ENCODE measurements at regions not wholly inside any gene's neighbourhood (a gene's known extent, or its start where the extent isn't known, plus 50 kb on each side); places are given as distances from the start of the nearest gene placed in this dataset.
"Not testable (repeated sequence)": the region's sequence is repeated elsewhere in the genome, so short reads cannot be mapped to it uniquely, and the experiment has no call there.

- H3K4me3 Mint-ChIP-seq; H3K4me1 ChIP-seq (ENCODE audit: control insufficient read depth, insufficient read depth, low read length); H3K27ac ChIP-seq (ENCODE audit: low read length); H3K9me3 Mint-ChIP-seq; H3K9me3 ChIP-seq (ENCODE audit: control insufficient read depth, insufficient read depth, low read length); H3K4me3 ChIP-seq (ENCODE audit: low read length); ATAC-seq; H3K36me3 Mint-ChIP-seq; H3K27ac Mint-ChIP-seq; H3K36me3 ChIP-seq (ENCODE audit: control insufficient read depth, insufficient read depth, low read length); H3K27me3 Mint-ChIP-seq (ENCODE audit: low read depth in 2 of 2); DNase-seq; intact Hi-C loops (cut with micrococcal nuclease); H3K4me1 Mint-ChIP-seq; H3K27me3 ChIP-seq (ENCODE audit: control insufficient read depth, insufficient read depth, low read length): not testable (repeated sequence)
- 79% methylated on average over 2 of the region's 6 CpGs for WGBS (ENCODE audit: insufficient coverage)
Observed at GRCh38 chr16:16627865-16628264, 248.9 kb downstream of the NPIPA7 start.

DNA sequence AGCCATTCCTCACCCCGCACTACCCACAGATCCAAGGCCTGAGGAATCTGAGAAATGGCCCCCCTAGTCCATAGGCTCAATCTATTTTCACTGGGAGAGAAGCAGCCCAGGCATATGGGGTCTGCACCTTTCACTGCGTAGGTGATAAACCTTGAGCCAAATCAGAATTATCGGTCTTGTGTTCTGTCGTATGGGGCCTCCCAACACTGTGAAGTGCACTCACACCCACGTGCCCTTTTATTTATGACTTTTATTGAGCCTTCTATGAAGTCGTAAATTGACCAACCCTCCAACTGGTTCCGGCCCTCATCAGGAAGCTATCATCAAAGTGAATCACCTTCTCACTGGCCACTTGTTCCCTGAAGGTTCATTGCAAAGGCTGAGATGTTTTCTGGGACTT, 259.3 kb downstream of the NPIPA7 start:
- 62% methylated on average over 7 of the region's 7 CpGs for WGBS (ENCODE audit: insufficient coverage)
- H3K27ac Mint-ChIP-seq; H3K27ac ChIP-seq (ENCODE audit: low read length); H3K4me1 ChIP-seq (ENCODE audit: control insufficient read depth, insufficient read depth, low read length); H3K4me1 Mint-ChIP-seq; ATAC-seq; H3K4me3 ChIP-seq (ENCODE audit: low read length); DNase-seq; intact Hi-C loops (cut with micrococcal nuclease); H3K9me3 Mint-ChIP-seq; H3K36me3 ChIP-seq (ENCODE audit: control insufficient read depth, insufficient read depth, low read length); H3K27me3 Mint-ChIP-seq (ENCODE audit: low read depth in 2 of 2); H3K9me3 ChIP-seq (ENCODE audit: control insufficient read depth, insufficient read depth, low read length); H3K4me3 Mint-ChIP-seq; H3K27me3 ChIP-seq (ENCODE audit: control insufficient read depth, insufficient read depth, low read length); H3K36me3 Mint-ChIP-seq: not testable (repeated sequence)

GRCh38 chr16:16638714-16639113, 259.8 kb downstream of the NPIPA7 start:
- H3K27ac Mint-ChIP-seq, ATAC-seq: not testable (repeated sequence)

GRCh38 chr16:16643828-16644227, 264.9 kb downstream of the NPIPA7 start:
- H3K36me3 Mint-ChIP-seq; H3K9me3 Mint-ChIP-seq; H3K4me3 Mint-ChIP-seq; intact Hi-C loops (cut with micrococcal nuclease); H3K4me3 ChIP-seq (ENCODE audit: low read length); H3K27ac ChIP-seq (ENCODE audit: low read length); H3K36me3 ChIP-seq (ENCODE audit: control insufficient read depth, insufficient read depth, low read length); H3K4me1 ChIP-seq (ENCODE audit: control insufficient read depth, insufficient read depth, low read length); H3K27me3 ChIP-seq (ENCODE audit: control insufficient read depth, insufficient read depth, low read length); H3K27ac Mint-ChIP-seq; DNase-seq; H3K9me3 ChIP-seq (ENCODE audit: control insufficient read depth, insufficient read depth, low read length); ATAC-seq; H3K27me3 Mint-ChIP-seq (ENCODE audit: low read depth in 2 of 2); H3K4me1 Mint-ChIP-seq: not testable (repeated sequence)
- 50% methylated on average over 1 of the region's 1 CpG for WGBS (ENCODE audit: insufficient coverage)

More at GRCh38 chr16:16638714-16639113, 259.8 kb downstream of the NPIPA7 start:
- H3K36me3 Mint-ChIP-seq; H3K4me3 Mint-ChIP-seq; H3K9me3 Mint-ChIP-seq; H3K36me3 ChIP-seq (ENCODE audit: control insufficient read depth, insufficient read depth, low read length); DNase-seq; H3K4me3 ChIP-seq (ENCODE audit: low read length); H3K4me1 Mint-ChIP-seq; intact Hi-C loops (cut with micrococcal nuclease); H3K27ac ChIP-seq (ENCODE audit: low read length); H3K4me1 ChIP-seq (ENCODE audit: control insufficient read depth, insufficient read depth, low read length); H3K27me3 ChIP-seq (ENCODE audit: control insufficient read depth, insufficient read depth, low read length); H3K9me3 ChIP-seq (ENCODE audit: control insufficient read depth, insufficient read depth, low read length); H3K27me3 Mint-ChIP-seq (ENCODE audit: low read depth in 2 of 2): not testable (repeated sequence)
- WGBS (ENCODE audit: insufficient coverage) = 50% methylated on average over 1 of the region's 3 CpGs

DNA sequence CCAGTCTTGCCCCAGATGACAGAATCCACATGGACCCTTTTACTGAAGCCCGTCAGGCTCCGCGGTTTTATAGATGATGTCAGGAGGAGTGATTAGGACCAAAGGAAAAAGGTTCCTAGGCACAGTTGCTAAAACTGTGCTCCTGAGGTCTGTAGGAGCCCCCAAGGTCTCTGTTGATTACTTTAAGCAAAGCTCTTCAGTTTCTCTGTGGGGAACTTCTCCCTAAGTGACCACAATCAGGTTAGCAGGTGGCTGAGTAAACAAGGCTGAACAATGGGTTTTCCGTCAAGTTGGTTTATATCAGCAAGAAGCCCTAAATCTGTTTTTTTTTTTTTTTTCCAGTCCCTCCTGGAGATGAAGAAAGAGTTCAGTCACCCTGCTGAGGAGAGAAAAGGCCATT, 269.1 kb downstream of the NPIPA7 start:
- H3K36me3 Mint-ChIP-seq; H3K4me1 ChIP-seq (ENCODE audit: control insufficient read depth, insufficient read depth, low read length); H3K4me3 Mint-ChIP-seq; H3K27me3 Mint-ChIP-seq (ENCODE audit: low read depth in 2 of 2); H3K27ac Mint-ChIP-seq; H3K9me3 Mint-ChIP-seq; H3K4me1 Mint-ChIP-seq; intact Hi-C loops (cut with micrococcal nuclease); H3K27ac ChIP-seq (ENCODE audit: low read length); H3K4me3 ChIP-seq (ENCODE audit: low read length); H3K36me3 ChIP-seq (ENCODE audit: control insufficient read depth, insufficient read depth, low read length); H3K27me3 ChIP-seq (ENCODE audit: control insufficient read depth, insufficient read depth, low read length); DNase-seq; H3K9me3 ChIP-seq (ENCODE audit: control insufficient read depth, insufficient read depth, low read length); ATAC-seq: not testable (repeated sequence)
- WGBS (ENCODE audit: insufficient coverage) = no CpG with 5 or more reads among the region's 4 CpGs

DNA sequence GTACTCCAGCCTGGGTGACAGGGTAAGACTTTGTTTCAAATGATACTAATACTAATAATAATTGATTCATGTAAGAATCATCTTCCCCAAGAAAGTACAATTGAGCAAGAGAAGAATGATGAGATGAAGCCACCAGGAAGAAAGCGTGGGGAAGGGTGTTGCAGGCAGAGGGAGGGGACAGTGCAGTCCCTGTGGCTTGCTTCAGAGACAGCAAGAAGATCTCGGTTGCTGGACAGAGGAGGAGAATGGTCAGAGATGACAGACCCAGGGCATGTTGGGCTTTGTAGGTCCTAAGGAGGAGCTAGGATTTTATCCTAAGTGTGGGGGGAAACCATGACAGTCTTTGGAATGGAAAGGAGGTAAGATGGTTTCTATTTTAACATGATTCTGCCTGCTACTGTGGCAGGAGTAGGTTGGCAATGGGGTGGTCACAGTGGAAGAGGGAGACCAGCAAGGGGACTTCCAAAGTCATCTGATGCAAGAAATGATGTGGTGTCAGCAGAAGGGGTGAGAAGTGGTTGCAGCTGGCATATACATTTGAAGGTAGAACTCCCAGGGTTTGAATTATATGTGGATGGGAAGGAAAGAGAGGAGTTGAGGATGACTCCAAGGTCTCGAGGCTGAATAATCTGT, 293.4 kb downstream of the NPIPA7 start:
- ATAC-seq; H3K36me3 ChIP-seq (ENCODE audit: control insufficient read depth, insufficient read depth, low read length); H3K4me1 ChIP-seq (ENCODE audit: control insufficient read depth, insufficient read depth, low read length); H3K27me3 ChIP-seq (ENCODE audit: control insufficient read depth, insufficient read depth, low read length); H3K27me3 Mint-ChIP-seq (ENCODE audit: low read depth in 2 of 2); H3K9me3 Mint-ChIP-seq; H3K4me1 Mint-ChIP-seq; H3K4me3 Mint-ChIP-seq; H3K27ac ChIP-seq (ENCODE audit: low read length); H3K27ac Mint-ChIP-seq; intact Hi-C loops (cut with micrococcal nuclease); H3K4me3 ChIP-seq (ENCODE audit: low read length); DNase-seq; H3K36me3 Mint-ChIP-seq; H3K9me3 ChIP-seq (ENCODE audit: control insufficient read depth, insufficient read depth, low read length): not testable (repeated sequence)
- WGBS (ENCODE audit: insufficient coverage) = no CpG with 5 or more reads among the region's 3 CpGs

- H3K9me3 ChIP-seq (ENCODE audit: control insufficient read depth, insufficient read depth, low read length); H3K27me3 Mint-ChIP-seq (ENCODE audit: low read depth in 2 of 2); H3K4me1 Mint-ChIP-seq; intact Hi-C loops (cut with micrococcal nuclease); H3K27ac ChIP-seq (ENCODE audit: low read length); H3K36me3 Mint-ChIP-seq; H3K4me1 ChIP-seq (ENCODE audit: control insufficient read depth, insufficient read depth, low read length); H3K4me3 ChIP-seq (ENCODE audit: low read length); H3K27me3 ChIP-seq (ENCODE audit: control insufficient read depth, insufficient read depth, low read length); H3K27ac Mint-ChIP-seq; DNase-seq; ATAC-seq; H3K9me3 Mint-ChIP-seq; H3K4me3 Mint-ChIP-seq; H3K36me3 ChIP-seq (ENCODE audit: control insufficient read depth, insufficient read depth, low read length): not testable (repeated sequence)
- WGBS (ENCODE audit: insufficient coverage) = no CpG with 5 or more reads among the region's 9 CpGs
Observed at GRCh38 chr16:16674820-16675219, 295.9 kb downstream of the NPIPA7 start.

DNA sequence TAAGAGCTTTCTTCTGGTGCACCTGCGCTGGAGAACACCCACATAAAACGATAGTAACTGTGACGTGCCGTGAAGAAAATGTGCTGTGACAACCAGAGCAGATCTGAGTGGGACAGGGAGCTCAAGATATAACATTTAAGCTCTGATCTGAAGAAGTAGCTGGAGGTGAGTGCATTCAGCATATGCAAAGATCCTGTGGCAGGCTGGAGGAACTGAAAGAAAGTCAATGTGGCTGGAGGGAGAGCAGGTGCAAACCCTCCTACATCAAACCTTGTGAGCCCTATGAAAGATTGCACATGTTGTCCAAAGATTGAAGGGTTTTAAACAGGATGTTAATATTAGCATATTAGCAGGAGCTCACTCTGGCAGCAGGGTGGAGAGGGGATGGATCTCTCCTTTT, 342.9 kb downstream of the NPIPA7 start:
- no CpG with 5 or more reads among the region's 4 CpGs for WGBS (ENCODE audit: insufficient coverage)
- not testable (repeated sequence) for H3K27ac Mint-ChIP-seq

More for the DNA sequence above, 342.9 kb downstream of the NPIPA7 start:
- ATAC-seq; intact Hi-C loops (cut with micrococcal nuclease); H3K4me1 ChIP-seq (ENCODE audit: control insufficient read depth, insufficient read depth, low read length); H3K27ac ChIP-seq (ENCODE audit: low read length); H3K27me3 ChIP-seq (ENCODE audit: control insufficient read depth, insufficient read depth, low read length); H3K9me3 ChIP-seq (ENCODE audit: control insufficient read depth, insufficient read depth, low read length); H3K4me3 Mint-ChIP-seq; H3K4me1 Mint-ChIP-seq; H3K9me3 Mint-ChIP-seq; H3K4me3 ChIP-seq (ENCODE audit: low read length); H3K27me3 Mint-ChIP-seq (ENCODE audit: low read depth in 2 of 2); H3K36me3 ChIP-seq (ENCODE audit: control insufficient read depth, insufficient read depth, low read length); H3K36me3 Mint-ChIP-seq; DNase-seq: not testable (repeated sequence)

All from natural killer cell (primary cell).